SK-N-MC (cell line): ENCODE measurements at regions not wholly inside any gene's neighbourhood (a gene's known extent, or its start where the extent isn't known, plus 50 kb on each side); places are given as distances from the start of the nearest gene placed in this dataset.
A peak's percentile ranks its signal among the peaks of the same experiment; 100 is the strongest.
"Not testable (repeated sequence)": the region's sequence is repeated elsewhere in the genome, so short reads cannot be mapped to it uniquely, and the experiment has no call there.

Source experiments
- DNase-seq: peaks from one replicate; pipeline ENCODE4 v3.0.0-alpha.2; 2011; ENCODE audit warnings: low read depth, low spot score
- H3K27ac ChIP-seq: fragments of 200-600 bp; sonication (generic); 2 replicates; pipeline ENCODE4 v1.5.1; 2016; ENCODE audit warnings: mixed run types
- H3K36me3 ChIP-seq: fragments of 200-600 bp; sonication (generic); 2 replicates; pipeline ENCODE4 v1.6.1; 2017; ENCODE audit warnings: antibody characterized with exemption, low read length, mixed read lengths; ENCODE audit not compliant: insufficient read depth
- H3K4me3 ChIP-seq: fragments of 200-600 bp; sonication (generic); 2 replicates; pipeline ENCODE4 v1.5.1; 2016
- H3K9ac ChIP-seq: fragments of 200-600 bp; sonication (generic); 2 replicates; pipeline ENCODE4 v1.8.0; 2017; ENCODE audit warnings: mixed run types, mixed read lengths; ENCODE audit not compliant: insufficient read length
- H3K9me3 ChIP-seq: fragments of 200-600 bp; sonication (generic); 2 replicates; pipeline ENCODE4 v1.6.1; 2017; ENCODE audit warnings: low read depth, mild to moderate bottlenecking, antibody characterized with exemption, low read length, moderate library complexity, mixed read lengths
- EZH2 ChIP-seq: fragments of 200-600 bp; sonication (generic); IDR thresholded peaks from one replicate; pipeline ENCODE4 v1.6.1; 2017; ENCODE audit warnings: antibody characterized with exemption
- FOXP2 ChIP-seq: optimal IDR thresholded peaks from 2 replicates; pipeline ENCODE3; 2011; ENCODE audit warnings: mild to moderate bottlenecking, moderate library complexity; ENCODE audit not compliant: insufficient read depth; ENCODE audit errors: extremely low read length, control extremely low read depth
- POLR2AphosphoS5 ChIP-seq: IDR thresholded peaks from 2 replicates; pipeline ENCODE4 v1.6.1; 2012; ENCODE audit warnings: mild to moderate bottlenecking, low read depth, low read length, borderline replicate concordance

- Histone ChIP-seq H3K9me3 (no peaks in the 10 kb centered on the region), H3K4me3 (no peak overlapping the region), H3K27ac (no peak overlapping the region), H3K36me3 (no peaks in the 10 kb centered on the region), H3K9ac (no peak overlapping the region)
- no peak for TF ChIP-seq EZH2
- TF ChIP-seq FOXP2: no peak
- TF ChIP-seq POLR2AphosphoS5: no peak
- no peak for DNase-seq
These were observed 866.0 kb upstream of the PRKX start for GRCh38 chrX:4579480-4579879.

DNA sequence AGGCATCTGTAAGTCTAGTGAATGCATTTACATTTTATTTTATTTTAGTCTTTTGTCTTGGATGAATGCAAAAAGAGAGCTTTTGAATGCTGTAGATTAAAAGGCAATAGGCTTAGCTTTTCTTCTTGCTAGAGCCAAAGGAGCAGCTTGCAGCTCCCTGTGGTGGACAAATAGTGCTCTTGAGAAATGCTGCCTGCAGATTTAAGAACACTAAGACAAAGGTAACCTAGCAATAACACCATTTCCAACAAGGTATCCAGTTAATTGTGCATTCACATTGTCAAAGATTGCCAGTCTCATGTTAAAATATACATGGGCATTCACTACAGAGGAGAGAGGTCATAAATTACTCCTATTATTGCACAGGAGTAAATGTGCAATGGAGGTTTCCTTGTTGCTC, 859.2 kb upstream of the PRKX start:
- no peak overlapping the region for H3K4me3 ChIP-seq
- TF ChIP-seq EZH2 (no peak), POLR2AphosphoS5 (no peak), FOXP2 (no peak)
- DNase-seq: no peak
- no peak overlapping the region for H3K9ac ChIP-seq
- peaks cover 5% of the 10 kb centered on the region; the same call in 1 of the 2 replicates for H3K9me3 ChIP-seq
- no peak overlapping the region for H3K27ac ChIP-seq
- H3K36me3 ChIP-seq: no peaks in the 10 kb centered on the region

DNA sequence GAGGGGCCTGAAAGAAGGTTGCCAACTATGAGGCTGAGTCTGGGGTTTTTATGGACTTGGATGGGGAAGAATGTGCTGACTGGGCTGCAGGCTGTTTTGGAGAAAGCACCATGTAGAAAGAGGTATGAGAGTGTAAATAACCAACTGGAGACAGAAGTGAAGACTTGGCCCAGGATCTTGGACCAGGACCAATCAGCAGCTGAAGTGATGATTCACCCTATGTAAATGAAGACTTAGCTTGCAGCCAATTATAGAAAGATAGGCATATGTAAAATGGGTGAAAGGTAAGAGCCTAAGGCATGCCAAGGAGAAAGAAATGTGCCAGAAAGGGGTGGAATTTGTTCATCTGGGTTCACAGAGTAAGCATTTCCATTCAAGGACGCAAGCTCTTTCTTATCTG, 856.7 kb upstream of the PRKX start:
- TF ChIP-seq POLR2AphosphoS5 (no peak), FOXP2 (no peak), EZH2 (no peak)
- Histone ChIP-seq H3K27ac (peak overlapping the region; percentile 75), H3K36me3 (no peaks in the 10 kb centered on the region), H3K9me3 (peaks cover 5% of the 10 kb centered on the region; the same call in 1 of the 2 replicates), H3K9ac (no peak overlapping the region), H3K4me3 (peak overlapping the region; percentile 49; the same call in 1 of the 2 replicates)
- DNase-seq: no peak

DNA sequence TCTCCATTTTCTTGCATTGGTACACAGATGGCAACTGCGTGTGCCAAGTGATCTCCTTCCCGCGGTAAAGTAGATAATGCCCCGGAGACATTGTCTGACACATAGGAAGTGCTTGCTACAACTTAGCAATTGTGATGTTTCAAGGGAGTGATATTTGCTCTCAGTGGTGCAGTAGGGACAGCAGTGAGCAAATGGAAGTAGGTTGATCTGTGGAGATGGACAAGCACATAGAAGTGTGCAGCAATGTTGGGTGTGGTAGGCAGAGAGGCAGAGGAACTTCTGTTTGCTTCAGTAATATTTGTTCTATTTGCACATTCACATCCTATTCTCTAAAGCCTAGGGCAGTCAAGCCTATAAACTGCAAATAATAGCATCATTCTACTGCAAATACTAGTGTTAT, 846.7 kb upstream of the PRKX start:
- H3K27ac ChIP-seq: no peak overlapping the region
- TF ChIP-seq POLR2AphosphoS5 (no peak), FOXP2 (no peak), EZH2 (no peak)
- H3K9ac ChIP-seq: no peak overlapping the region
- no peaks in the 10 kb centered on the region for H3K36me3 ChIP-seq
- DNase-seq: no peak
- H3K9me3 ChIP-seq: no peaks in the 10 kb centered on the region
- no peak overlapping the region for H3K4me3 ChIP-seq

GRCh38 chrX:4550018-4550417, 836.6 kb upstream of the PRKX start:
- no peaks in the 10 kb centered on the region for H3K36me3 ChIP-seq
- H3K27ac ChIP-seq: no peak overlapping the region
- H3K4me3 ChIP-seq: no peak overlapping the region
- H3K9me3 ChIP-seq: no peaks in the 10 kb centered on the region
- no peak for DNase-seq
- no peak overlapping the region for H3K9ac ChIP-seq
- TF ChIP-seq EZH2 (no peak), FOXP2 (no peak), POLR2AphosphoS5 (no peak)

DNA sequence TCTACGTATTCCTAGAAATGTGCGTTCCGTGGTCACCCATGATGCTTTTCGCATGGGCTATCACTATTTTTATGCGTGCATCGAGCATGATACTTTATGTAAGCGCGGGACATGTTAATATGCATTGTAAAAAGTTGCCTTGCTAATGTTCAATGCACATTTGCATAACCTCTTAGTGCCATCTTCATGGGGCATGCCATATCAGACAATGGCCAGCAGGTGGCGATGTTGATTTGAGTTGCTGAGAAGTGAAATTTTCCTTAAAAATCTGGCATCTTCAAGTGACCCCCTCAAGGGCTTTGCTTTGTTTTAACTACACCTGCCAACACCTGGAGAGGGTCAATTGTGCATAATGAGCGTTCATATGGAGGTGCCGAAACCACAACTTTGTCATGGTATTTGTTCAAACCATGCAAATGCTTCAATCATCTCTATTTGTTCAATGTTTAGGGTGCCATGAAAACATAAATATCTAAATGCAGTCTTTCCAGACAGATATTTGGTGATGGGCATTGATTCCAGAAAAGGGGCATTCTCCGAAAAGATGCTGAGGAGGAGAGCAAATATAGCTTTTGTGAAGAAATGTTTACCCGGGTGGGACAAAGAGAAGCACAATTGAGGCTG, 833.9 kb upstream of the PRKX start:
- TF ChIP-seq FOXP2: no peak
- no peak for TF ChIP-seq EZH2
- TF ChIP-seq POLR2AphosphoS5: no peak
- DNase-seq: peak; percentile 85
- no peak overlapping the region for H3K9ac ChIP-seq
- H3K36me3 ChIP-seq: no peaks in the 10 kb centered on the region
- no peak overlapping the region for H3K4me3 ChIP-seq
- peak overlapping the region; percentile 66 for H3K27ac ChIP-seq
- H3K9me3 ChIP-seq: no peaks in the 10 kb centered on the region

DNA sequence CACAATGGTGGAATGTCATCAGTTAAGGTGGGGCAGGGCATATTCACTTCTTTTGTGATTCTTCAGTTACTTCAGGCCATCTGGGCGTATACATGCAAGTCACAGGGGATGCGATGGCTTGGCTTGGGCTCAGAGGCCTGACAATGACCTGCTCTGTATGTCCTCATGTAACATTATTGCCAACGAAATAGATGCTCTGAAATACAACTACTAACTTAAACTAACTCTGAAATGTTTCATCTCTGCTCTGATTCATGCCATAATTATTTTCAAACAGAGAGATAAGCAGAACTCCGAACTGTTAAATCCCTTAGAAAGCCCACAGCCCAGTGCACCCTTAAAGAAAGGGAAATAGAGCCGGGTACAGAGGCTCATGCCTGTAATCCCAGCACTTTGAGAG, 832.7 kb upstream of the PRKX start:
- not testable (repeated sequence) for DNase-seq, H3K36me3 ChIP-seq, H3K4me3 ChIP-seq, H3K9ac ChIP-seq, H3K27ac ChIP-seq, H3K9me3 ChIP-seq

- H3K4me3 ChIP-seq: no peak overlapping the region
- no peak overlapping the region for H3K9ac ChIP-seq
- no peak overlapping the region for H3K27ac ChIP-seq
- no peak for TF ChIP-seq POLR2AphosphoS5
- no peak for TF ChIP-seq FOXP2
- no peak for TF ChIP-seq EZH2
- H3K9me3 ChIP-seq: no peaks in the 10 kb centered on the region
- H3K36me3 ChIP-seq: no peaks in the 10 kb centered on the region
- no peak for DNase-seq
These were observed 814.8 kb upstream of the PRKX start for GRCh38 chrX:4528247-4528646.

DNA sequence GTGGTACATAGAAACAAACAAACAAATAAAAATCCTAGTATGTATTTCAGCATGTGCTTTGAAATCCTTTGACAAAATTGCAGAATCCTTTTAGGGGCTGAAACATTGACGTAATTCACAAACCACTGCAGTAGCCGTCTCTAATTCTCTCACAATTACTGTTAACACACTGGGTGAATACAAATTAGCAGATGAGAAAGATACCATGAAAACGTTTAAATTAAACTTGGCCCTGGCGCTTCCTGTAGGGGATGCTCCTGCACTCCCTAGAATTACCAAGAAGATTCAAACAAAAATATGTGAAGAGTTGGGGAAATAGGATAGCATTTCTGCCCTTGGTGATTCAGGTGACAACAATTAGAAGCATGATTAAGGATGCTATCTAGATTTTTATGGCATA, 772.5 kb upstream of the PRKX start:
- Histone ChIP-seq H3K9me3 (no peaks in the 10 kb centered on the region), H3K4me3 (no peak overlapping the region), H3K36me3 (no peaks in the 10 kb centered on the region), H3K9ac (no peak overlapping the region), H3K27ac (no peak overlapping the region)
- DNase-seq: no peak
- TF ChIP-seq POLR2AphosphoS5 (no peak), EZH2 (no peak), FOXP2 (no peak)
